HCT116 (cell line): ENCODE measurements at regions not wholly inside any gene's neighbourhood (a gene's known extent, or its start where the extent isn't known, plus 50 kb on each side); places are given as distances from the start of the nearest gene placed in this dataset.

Source experiments
- ATAC-seq: fragments of 200-7000 bp; cut with Tn5 transposase; 2 replicates; pipeline ENCODE4 v1.9.1; 2020; ENCODE audit warnings: mild to moderate bottlenecking, moderate library complexity
- BruUV-seq: library from RNA; stranded (reverse); fragments of 400-500 nt; replicated peaks from 2 replicates; lab custom pipeline; 2021; lab: Mats Ljungman, UMichigan
- CTCF ChIA-PET: fragments of 300-600 bp; sonication (Branson Sonifier 250); formaldehyde crosslinking; loops from one replicate; lab custom pipeline; 2021; ENCODE audit warnings: antibody characterized with exemption; lab: Charles Lee
- POLR2A ChIA-PET: fragments of 300-600, 350-600 bp; sonication (Branson Sonifier 250); formaldehyde crosslinking; loops from one replicate; lab custom pipeline; 2021; ENCODE audit warnings: antibody characterized with exemption; lab: Charles Lee
- RAD21 ChIA-PET, 2 experiments: fragments of 300-600 bp; sonication (Branson Sonifier 250); formaldehyde crosslinking; loops; one replicate each; lab custom pipeline; 2023; ENCODE audit warnings: low total read pairs in 2 of 2; ENCODE audit not compliant: uncharacterized antibody in 2 of 2, unreplicated experiment in 2 of 2, low non-redundant PET in 1 of 2; lab: Charles Lee
- DNase-seq: peaks from one replicate; pipeline ENCODE4 v3.0.0-alpha.2; 2010; ENCODE audit warnings: low read depth, low spot score
- H2AFZ ChIP-seq: fragments of 200-600 bp; shearing (Covaris generic), sonication (generic); 2 replicates; pipeline ENCODE4 v1.6.1; 2017; ENCODE audit warnings: low read depth, mixed run types, mixed read lengths, antibody characterized with exemption, low read length; ENCODE audit not compliant: poor library complexity, severe bottlenecking
- H3K27ac ChIP-seq: 2 replicates; pipeline ENCODE4 v1.5.1; 2012; ENCODE audit warnings: low read depth, low read length
- H3K27me3 ChIP-seq: fragments of 200-600 bp; sonication (generic); 2 replicates; pipeline ENCODE4 v1.6.1; 2016; ENCODE audit warnings: mixed run types, low read length, mixed read lengths; ENCODE audit not compliant: insufficient read depth
- H3K36me3 ChIP-seq, 2 experiments: fragments of 200-500 bp in 1 of 2; fragments of 200-600 bp in 1 of 2; sonication (Bioruptor generic) in 1 of 2; sonication (generic) in 1 of 2; 2 replicates each; pipeline versions ENCODE4 v1.5.1 to v1.6.1; 2014 to 2016; ENCODE audit warnings: low read length in 2 of 2, inconsistent platforms in 1 of 2, mixed read lengths in 1 of 2, mixed run types in 1 of 2; ENCODE audit not compliant: insufficient read depth in 2 of 2, control insufficient read depth in 1 of 2
- H3K4me1 ChIP-seq, 2 experiments: fragments of 200-600 bp in 1 of 2; sonication (generic) in 1 of 2; 2 replicates each; pipeline versions ENCODE4 v1.5.1 to v1.6.1; 2012 to 2017; ENCODE audit warnings: low read length in 2 of 2, inconsistent platforms in 1 of 2, mild to moderate bottlenecking in 1 of 2, mixed read lengths in 1 of 2, mixed run types in 1 of 2, moderate library complexity in 1 of 2; ENCODE audit not compliant: insufficient read depth in 2 of 2, control insufficient read depth in 1 of 2
- H3K4me2 ChIP-seq: fragments of 200-600 bp; sonication (generic); 2 replicates; pipeline ENCODE4 v1.6.1; 2017; ENCODE audit warnings: mixed run types, low read length, mixed read lengths
- H3K4me3 ChIP-seq, 2 experiments: fragments of 200-600 bp in 1 of 2; sonication (generic) in 1 of 2; replicated peaks in 1 of 2; 2 replicates each; pipeline ENCODE4 v1.5.1; 2011 to 2016; ENCODE audit warnings: low read length in 2 of 2, control low read depth in 1 of 2, low read depth in 1 of 2, mild to moderate bottlenecking in 1 of 2, mixed read lengths in 1 of 2, mixed run types in 1 of 2
- H3K79me2 ChIP-seq: fragments of 200-600 bp; sonication (generic); 2 replicates; pipeline ENCODE4 v1.6.1; 2017; ENCODE audit warnings: mild to moderate bottlenecking, mixed run types, low read length, moderate library complexity, mixed read lengths; ENCODE audit not compliant: insufficient read depth
- H3K9ac ChIP-seq: fragments of 200-600 bp; sonication (generic); 2 replicates; pipeline ENCODE4 v1.6.1; 2016; ENCODE audit warnings: low read length, mixed read lengths
- H3K9me2 ChIP-seq: fragments of 200-600 bp; sonication (generic), shearing (Covaris generic); 2 replicates; pipeline ENCODE4 v1.6.1; 2017; ENCODE audit warnings: mixed run types, mild to moderate bottlenecking, moderate library complexity; ENCODE audit not compliant: insufficient read depth
- H3K9me3 ChIP-seq, 2 experiments: fragments of 200-500 bp in 1 of 2; fragments of 200-600 bp in 1 of 2; sonication (Bioruptor generic) in 1 of 2; sonication (generic) in 1 of 2; 2 replicates each; pipeline ENCODE4 v1.6.1; 2014 to 2017; ENCODE audit warnings: low read length in 2 of 2, mixed read lengths in 2 of 2, inconsistent platforms in 1 of 2, low read depth in 1 of 2, mild to moderate bottlenecking in 1 of 2, mixed run types in 1 of 2, moderate library complexity in 1 of 2; ENCODE audit not compliant: control insufficient read depth in 1 of 2, insufficient read depth in 1 of 2
- H4K20me1 ChIP-seq: fragments of 200-600 bp; sonication (generic), shearing (Covaris generic); 2 replicates; pipeline ENCODE4 v1.6.1; 2017; ENCODE audit warnings: mixed run types, mild to moderate bottlenecking, moderate library complexity; ENCODE audit not compliant: insufficient read depth
- CEBPB ChIP-seq: IDR thresholded peaks from 2 replicates; pipeline ENCODE4 v1.6.1; 2012; ENCODE audit warnings: low read depth
- EZH2phosphoT487 ChIP-seq: fragments of 200-600 bp; IDR thresholded peaks from 2 replicates; pipeline ENCODE4 v1.6.1; 2018; ENCODE audit warnings: antibody characterized with exemption, borderline replicate concordance
- JUND ChIP-seq: IDR thresholded peaks from 2 replicates; pipeline ENCODE4 v1.6.1; 2012
- MAX ChIP-seq: IDR thresholded peaks from 2 replicates; pipeline ENCODE4 v1.6.1; 2012
- POLR2AphosphoS5 ChIP-seq: IDR thresholded peaks from 2 replicates; pipeline ENCODE4 v1.6.1; 2011; ENCODE audit warnings: mild to moderate bottlenecking, low read depth, low read length, moderate library complexity
- TCF7L2 ChIP-seq: IDR thresholded peaks from 2 replicates; pipeline ENCODE4 v1.7.0; 2011; ENCODE audit warnings: borderline replicate concordance, inconsistent platforms; ENCODE audit not compliant: insufficient read depth, insufficient read length; ENCODE audit errors: extremely low read depth
- YY1 ChIP-seq: IDR thresholded peaks from 2 replicates; pipeline ENCODE4 v1.6.1; 2011; ENCODE audit warnings: low read length, low read depth, moderate library complexity, mild to moderate bottlenecking; ENCODE audit not compliant: insufficient replicate concordance; ENCODE audit errors: extremely low read depth
- ZBTB33 ChIP-seq: IDR thresholded peaks from 2 replicates; pipeline ENCODE4 v1.6.1; 2011; ENCODE audit warnings: mild to moderate bottlenecking, low read length, moderate library complexity; ENCODE audit not compliant: insufficient replicate concordance; ENCODE audit errors: extremely low read depth
- intact Hi-C: fragments of 100-400 bp; cut with micrococcal nuclease; formaldehyde crosslinking; loops from 2 replicates; pipeline ENCODE4 v1.10.0; 2022

- Histone ChIP-seq H3K9me2 (no peaks in the 10 kb centered on the region), H3K9me3 (peaks cover 3 to 4% of the 10 kb centered on the region in 2 experiments; a peak in 2 of 4 replicates), H3K36me3 (no peaks in the 10 kb centered on the region), H3K4me2 (no peak overlapping the region), H3K79me2 (no peaks in the 10 kb centered on the region), H3K27ac (no peak overlapping the region), H3K4me3 (no peak overlapping the region), H3K4me1 (no peaks in the 10 kb centered on the region), H3K9ac (no peak overlapping the region), H3K27me3 (no peaks in the 10 kb centered on the region), H2AFZ (no peak overlapping the region), H4K20me1 (no peaks in the 10 kb centered on the region)
- ChIA-PET CTCF (no interaction called here), RAD21 (no interaction called here), POLR2A (no interaction called here)
- intact Hi-C loops, result no loop called here
- no peak for DNase-seq
- BruUV-seq, result no TSS peak
- ATAC-seq, result no peak
- TF ChIP-seq CEBPB (no peak), MAX (no peak), JUND (no peak)
Measured at GRCh38 chr15:97053635-97054034, 723.1 kb downstream of the NR2F2 start.

GRCh38 chr15:97057503-97057902 is 727.0 kb downstream of the NR2F2 start:
- Histone ChIP-seq H3K4me2 (no peak overlapping the region), H3K9me3 (peaks cover 0 to 4% of the 10 kb centered on the region in 2 experiments; a peak in 1 of 4 replicates), H3K9me2 (no peaks in the 10 kb centered on the region), H3K9ac (no peak overlapping the region), H4K20me1 (no peaks in the 10 kb centered on the region), H2AFZ (no peak overlapping the region), H3K27me3 (no peaks in the 10 kb centered on the region), H3K36me3 (no peaks in the 10 kb centered on the region), H3K4me3 (no peak overlapping the region), H3K27ac (no peak overlapping the region), H3K79me2 (no peaks in the 10 kb centered on the region), H3K4me1 (no peaks in the 10 kb centered on the region)
- ChIA-PET CTCF (no interaction called here), RAD21 (no interaction called here), POLR2A (no interaction called here)
- intact Hi-C loops, result no loop called here
- BruUV-seq, result no TSS peak
- ATAC-seq (no peak), DNase-seq (no peak)
- TF ChIP-seq POLR2AphosphoS5 (no peak), TCF7L2 (no peak), ZBTB33 (no peak), EZH2phosphoT487 (no peak), YY1 (no peak)
